Aorta (tissue), 5 donors: ENCODE measurements at regions not wholly inside any gene's neighbourhood (a gene's known extent, or its start where the extent isn't known, plus 50 kb on each side); places are given as distances from the start of the nearest gene placed in this dataset.
"Not testable (repeated sequence)": the region's sequence is repeated elsewhere in the genome, so short reads cannot be mapped to it uniquely, and the experiment has no call there.

Experiments
- ATAC-seq: fragments of 200-7000 bp; cut with Tn5 transposase; one replicate; pipeline ENCODE4 v1.9.1; 2022; ENCODE audit warnings: moderate library complexity; ENCODE audit not compliant: low FRiP score
- DNase-seq, 2 donors: peaks; one replicate each; pipeline ENCODE4 v3.0.0-alpha.2; 2020
- H3K27ac ChIP-seq, 2 donors: one replicate each; pipeline ENCODE4 v1.5.1; 2013; ENCODE audit warnings: low read length in 2 of 2, mild to moderate bottlenecking in 2 of 2, moderate library complexity in 2 of 2, control low read depth in 1 of 2, inconsistent platforms in 1 of 2, low read depth in 1 of 2
- H3K27me3 ChIP-seq, 2 donors: one replicate each; pipeline ENCODE4 v1.6.1; 2013; ENCODE audit warnings: control low read depth in 1 of 2, low read length in 1 of 2, mild to moderate bottlenecking in 1 of 2, moderate library complexity in 1 of 2; ENCODE audit not compliant: insufficient read depth in 2 of 2, control insufficient read depth in 1 of 2
- H3K36me3 ChIP-seq, 2 donors: one replicate each; pipeline ENCODE4 v1.6.1; 2013; ENCODE audit warnings: control low read depth in 1 of 2, low read length in 1 of 2, mild to moderate bottlenecking in 1 of 2; ENCODE audit not compliant: insufficient read depth in 2 of 2, control insufficient read depth in 1 of 2
- H3K4me1 ChIP-seq, 2 donors: one replicate each; pipeline ENCODE4 v1.6.1; 2013; ENCODE audit warnings: low read length in 2 of 2, control low read depth in 1 of 2, mild to moderate bottlenecking in 1 of 2, moderate library complexity in 1 of 2; ENCODE audit not compliant: insufficient read depth in 2 of 2, control insufficient read depth in 1 of 2
- H3K4me3 ChIP-seq, 2 donors: one replicate each; pipeline ENCODE4 v1.5.1; 2013; ENCODE audit warnings: low read length in 2 of 2, control low read depth in 1 of 2, mild to moderate bottlenecking in 1 of 2
- H3K9me3 ChIP-seq: one replicate; pipeline ENCODE4 v1.6.1; 2013; ENCODE audit warnings: mild to moderate bottlenecking, low read length; ENCODE audit not compliant: control insufficient read depth
- WGBS, 2 donors: extraction: QIAGEN DNeasy Blood & Tissue Kit; methylation state at CpG; one replicate each; pipeline ENCODE4 v1.1.7; 2013; 5-methylcytosine and 5-hydroxymethylcytosine counted together
- intact Hi-C, 2 donors: fragments of 100-400 bp; cut with DNase I; formaldehyde crosslinking; loops; one replicate each; pipeline versions ENCODE4 v1.14.2 to v1.15.0; 2022
- donor health status: healthy with polysubstance abuse.
- donor health status: Bipolar disorder and iron deficiency.
- donor health status: DM: no; HTN: no; CAD: no.
- donor health status: DM: no; HTN: no; CAD: no.
- donor health status: DM: yes; HTN: yes; CAD: no.

- no peak overlapping the region for H3K4me3 ChIP-seq
- H3K27me3 ChIP-seq: peaks cover 0 to 2% of the 10 kb centered on the region in 2 donors
- DNase-seq (no peak), ATAC-seq (no peak)
- WGBS, 2 donors: 49 to 52% methylated on average over 9 of the region's 9 CpGs
- H3K9me3 ChIP-seq: no peaks in the 10 kb centered on the region
- intact Hi-C loops: no loop called here
- no peaks in the 10 kb centered on the region for H3K4me1 ChIP-seq
- no peaks in the 10 kb centered on the region for H3K36me3 ChIP-seq
- H3K27ac ChIP-seq: no peak overlapping the region
These were observed 315.2 kb upstream of the ACO1 start for GRCh38 chr9:32069169-32069813.

- DNase-seq (no peak), ATAC-seq (no peak)
- intact Hi-C loops: no loop called here
- WGBS, 2 donors: 83 to 89% methylated on average over 5 of the region's 5 CpGs
- H3K9me3 ChIP-seq: no peaks in the 10 kb centered on the region
- no peaks in the 10 kb centered on the region for H3K36me3 ChIP-seq
- H3K27me3 ChIP-seq: peaks cover 0 to 2% of the 10 kb centered on the region in 2 donors
- no peaks in the 10 kb centered on the region for H3K4me1 ChIP-seq
- no peak overlapping the region for H3K4me3 ChIP-seq
- no peak overlapping the region for H3K27ac ChIP-seq
These were observed 314.5 kb upstream of the ACO1 start for GRCh38 chr9:32069969-32070368.

GRCh38 chr9:32072570-32072969 lies 311.9 kb upstream of the ACO1 start:
- 59 to 65% methylated on average over 2 of the region's 2 CpGs for WGBS, 2 donors
- ATAC-seq (no peak), DNase-seq (no peak)
- H3K9me3 ChIP-seq: no peaks in the 10 kb centered on the region
- H3K4me1 ChIP-seq: no peaks in the 10 kb centered on the region
- no peak overlapping the region for H3K27ac ChIP-seq
- H3K27me3 ChIP-seq: peaks cover 0 to 2% of the 10 kb centered on the region in 2 donors
- intact Hi-C loops: no loop called here
- no peaks in the 10 kb centered on the region for H3K36me3 ChIP-seq
- no peak overlapping the region for H3K4me3 ChIP-seq

- Histone ChIP-seq H3K27me3 (no peaks in the 10 kb centered on the region), H3K4me1 (no peaks in the 10 kb centered on the region), H3K36me3 (no peaks in the 10 kb centered on the region), H3K9me3 (no peaks in the 10 kb centered on the region), H3K27ac (no peak overlapping the region), H3K4me3 (no peak overlapping the region)
- DNase-seq (no peak), ATAC-seq (no peak)
- 70 to 76% methylated on average over 1 of the region's 1 CpG for WGBS, 2 donors
- intact Hi-C loops: no loop called here
These were observed 292.4 kb upstream of the ACO1 start for GRCh38 chr9:32092031-32092430.

GRCh38 chr9:32117291-32117690 lies 267.2 kb upstream of the ACO1 start:
- intact Hi-C loops: no loop called here
- 76 to 85% methylated on average over 2 of the region's 2 CpGs for WGBS, 2 donors

GRCh38 chr9:32128546-32128945 lies 255.9 kb upstream of the ACO1 start:
- no peak overlapping the region for H3K27ac ChIP-seq
- H3K4me1 ChIP-seq: no peaks in the 10 kb centered on the region
- intact Hi-C loops: no loop called here
- H3K36me3 ChIP-seq: no peaks in the 10 kb centered on the region
- peaks cover 4% of the 10 kb centered on the region for H3K9me3 ChIP-seq
- peak; percentile 26 for ATAC-seq
- 91% methylated on average over 3 of the region's 3 CpGs for WGBS, 2 donors
- no peak overlapping the region for H3K4me3 ChIP-seq
- no peak for DNase-seq
- H3K27me3 ChIP-seq: no peaks in the 10 kb centered on the region

More at GRCh38 chr9:32117291-32117690, 267.2 kb upstream of the ACO1 start:
- Histone ChIP-seq H3K4me3 (no peak overlapping the region), H3K36me3 (no peaks in the 10 kb centered on the region), H3K9me3 (no peaks in the 10 kb centered on the region), H3K27me3 (no peaks in the 10 kb centered on the region), H3K27ac (no peak overlapping the region), H3K4me1 (no peaks in the 10 kb centered on the region)
- ATAC-seq: no peak
- no peak for DNase-seq

GRCh38 chr9:32130709-32131108 lies 253.7 kb upstream of the ACO1 start:
- 80 to 83% methylated on average over 2 of the region's 2 CpGs for WGBS, 2 donors
- DNase-seq, H3K27ac ChIP-seq, H3K27me3 ChIP-seq, H3K4me1 ChIP-seq, H3K9me3 ChIP-seq, intact Hi-C loops, H3K36me3 ChIP-seq, ATAC-seq, H3K4me3 ChIP-seq: not testable (repeated sequence)

- Histone ChIP-seq H3K4me3 (no peak overlapping the region), H3K36me3 (no peaks in the 10 kb centered on the region), H3K27ac (no peak overlapping the region), H3K4me1 (no peaks in the 10 kb centered on the region), H3K9me3 (peaks cover 2% of the 10 kb centered on the region), H3K27me3 (no peaks in the 10 kb centered on the region)
- intact Hi-C loops: no loop called here
- ATAC-seq (no peak), DNase-seq (no peak)
- 64 to 66% methylated on average over 3 of the region's 3 CpGs for WGBS, 2 donors
These were observed 247.6 kb upstream of the ACO1 start for GRCh38 chr9:32136700-32137339.

- Histone ChIP-seq H3K27me3 (no peaks in the 10 kb centered on the region), H3K9me3 (no peaks in the 10 kb centered on the region), H3K4me1 (no peaks in the 10 kb centered on the region), H3K36me3 (no peaks in the 10 kb centered on the region), H3K27ac (no peak overlapping the region), H3K4me3 (no peak overlapping the region)
- intact Hi-C loops: no loop called here
- ATAC-seq (no peak), DNase-seq (no peak)
- 54 to 55% methylated on average over 1 of the region's 1 CpG for WGBS, 2 donors
These were observed 242.4 kb upstream of the ACO1 start for GRCh38 chr9:32142074-32142473.
